ENCODE measurements at regions not wholly inside any gene's neighbourhood (a gene's known extent, or its start where the extent isn't known, plus 50 kb on each side); places are given as distances from the start of the nearest gene placed in this dataset.

GRCh38 chr7:71005109-71005508, 126.8 kb upstream of the GALNT17 start:
- 61 to 66% methylated on average over 5 of the region's 5 CpGs for WGBS, 2 donors
- DNase-seq (ENCODE audit: low spot score in 2 of 2): no peak
- no peak overlapping the region for H3K4me3 ChIP-seq (ENCODE audit: low read depth, poor library complexity, severe bottlenecking)
- no peak for TF ChIP-seq CTCF (IDR thresholded peaks at IDR 0.05)
- no peak for TF ChIP-seq POLR2A (IDR thresholded peaks at IDR 0.05)
- intact Hi-C loops (cut with DNase I; ENCODE audit: low total_unique reads): no loop called here

- intact Hi-C loops (cut with DNase I; ENCODE audit: low total_unique reads): no loop called here
- WGBS, 2 donors: 78 to 81% methylated on average over 3 of the region's 3 CpGs
- no peak for DNase-seq (ENCODE audit: low spot score in 2 of 2)
- TF ChIP-seq POLR2A (IDR thresholded peaks at IDR 0.05) (no peak), CTCF (IDR thresholded peaks at IDR 0.05) (no peak)
- no peak overlapping the region for H3K4me3 ChIP-seq (ENCODE audit: low read depth, poor library complexity, severe bottlenecking)
Observed at GRCh38 chr7:71009636-71010035, 122.3 kb upstream of the GALNT17 start.

- WGBS, 2 donors: 59% methylated on average over 17 of the region's 17 CpGs
- H3K4me3 ChIP-seq (ENCODE audit: low read depth, poor library complexity, severe bottlenecking): no peak overlapping the region
- TF ChIP-seq POLR2A (IDR thresholded peaks at IDR 0.05) (no peak), CTCF (IDR thresholded peaks at IDR 0.05) (no peak)
- DNase-seq (ENCODE audit: low spot score in 2 of 2): no peak
- intact Hi-C loops (cut with DNase I; ENCODE audit: low total_unique reads): no loop called here
Observed at GRCh38 chr7:71015252-71015900, 116.6 kb upstream of the GALNT17 start.

- intact Hi-C loops (cut with DNase I; ENCODE audit: low total_unique reads): no loop called here
- no peak for TF ChIP-seq POLR2A (IDR thresholded peaks at IDR 0.05)
- TF ChIP-seq CTCF (IDR thresholded peaks at IDR 0.05): no peak
- WGBS, 2 donors: 52 to 73% methylated on average over 2 of the region's 2 CpGs
- no peak for DNase-seq (ENCODE audit: low spot score in 2 of 2)
- H3K4me3 ChIP-seq (ENCODE audit: low read depth, poor library complexity, severe bottlenecking): no peak overlapping the region
Observed at GRCh38 chr7:71016401-71016800, 115.5 kb upstream of the GALNT17 start.

GRCh38 chr7:71017602-71018001, 114.3 kb upstream of the GALNT17 start:
- intact Hi-C loops (cut with DNase I; ENCODE audit: low total_unique reads): no loop called here
- 94 to 95% methylated on average over 17 of the region's 17 CpGs for WGBS, 2 donors
- TF ChIP-seq CTCF (IDR thresholded peaks at IDR 0.05) (no peak), POLR2A (IDR thresholded peaks at IDR 0.05) (no peak)
- H3K4me3 ChIP-seq (ENCODE audit: low read depth, poor library complexity, severe bottlenecking): no peak overlapping the region
- no peak for DNase-seq (ENCODE audit: low spot score in 2 of 2)

GRCh38 chr7:71019706-71020105, 112.2 kb upstream of the GALNT17 start:
- intact Hi-C loops (cut with DNase I; ENCODE audit: low total_unique reads): no loop called here
- WGBS, 2 donors: 51 to 67% methylated on average over 7 of the region's 7 CpGs
- no peak overlapping the region for H3K4me3 ChIP-seq (ENCODE audit: low read depth, poor library complexity, severe bottlenecking)
- TF ChIP-seq CTCF (IDR thresholded peaks at IDR 0.05) (no peak), POLR2A (IDR thresholded peaks at IDR 0.05) (no peak)
- DNase-seq (ENCODE audit: low spot score in 2 of 2): no peak
